Stimulated activated CD8-positive, alpha-beta memory T cell treated with anti-CD3 and anti-CD28 coated beads, Interleukin-2, amount 100 ng/mL, for 48 hours (primary cell): ENCODE measurements at regions not wholly inside any gene's neighbourhood (a gene's known extent, or its start where the extent isn't known, plus 50 kb on each side); places are given as distances from the start of the nearest gene placed in this dataset.

Source experiments
- DNase-seq, 2 donors: peaks; one replicate each; pipeline ENCODE4 v3.0.0-alpha.2; 2020; ENCODE audit warnings: low read depth in 2 of 2

GRCh38 chr4:59238212-59238611 lies 1961.9 kb upstream of the ADGRL3 start:
- DNase-seq = no peak

- DNase-seq = no peak
These were observed 1960.1 kb upstream of the ADGRL3 start for GRCh38 chr4:59240011-59240410.

DNA sequence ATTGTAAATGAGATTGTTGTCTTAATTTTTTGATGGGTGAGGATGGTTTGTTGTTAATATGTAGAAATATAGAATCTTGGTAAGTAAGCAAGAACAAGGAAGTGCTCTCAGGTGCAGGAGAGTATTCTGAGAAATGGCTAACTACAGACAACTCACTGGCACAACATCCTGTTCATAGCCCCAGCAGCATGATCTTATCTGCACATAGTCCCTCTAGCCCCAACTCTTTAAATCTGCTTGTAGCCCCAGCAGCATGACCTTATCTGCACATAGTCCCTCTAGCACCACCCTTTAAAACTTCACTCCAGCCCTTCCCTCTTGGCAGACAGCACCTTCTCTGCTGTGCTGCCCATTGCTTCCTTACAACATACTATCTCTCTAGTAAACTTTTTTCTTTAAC lies 1957.1 kb upstream of the ADGRL3 start:
- no peak for DNase-seq

GRCh38 chr4:59247032-59247431 lies 1953.1 kb upstream of the ADGRL3 start:
- no peak for DNase-seq

- no peak for DNase-seq
These were observed 1951.8 kb upstream of the ADGRL3 start for GRCh38 chr4:59248313-59248712.

DNA sequence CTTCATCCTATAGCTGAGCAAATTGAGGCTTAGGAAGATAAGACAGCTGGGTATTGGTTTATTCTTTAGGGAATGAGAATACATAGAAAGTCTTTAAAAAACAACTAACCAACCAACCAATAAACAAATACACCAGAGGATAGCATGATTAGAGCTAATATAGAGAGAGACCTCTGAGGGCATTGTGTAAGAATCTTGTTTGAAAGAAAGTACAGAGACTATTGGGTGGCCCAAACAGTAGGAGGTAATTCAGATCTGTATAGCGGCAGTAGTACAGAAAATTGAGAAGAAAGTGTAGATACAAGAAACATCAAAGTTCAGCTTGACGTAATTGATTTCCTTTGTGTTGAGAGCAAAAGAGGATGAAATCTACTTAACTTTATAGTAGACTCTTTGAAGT lies 1951.0 kb upstream of the ADGRL3 start:
- DNase-seq = no peak

DNA sequence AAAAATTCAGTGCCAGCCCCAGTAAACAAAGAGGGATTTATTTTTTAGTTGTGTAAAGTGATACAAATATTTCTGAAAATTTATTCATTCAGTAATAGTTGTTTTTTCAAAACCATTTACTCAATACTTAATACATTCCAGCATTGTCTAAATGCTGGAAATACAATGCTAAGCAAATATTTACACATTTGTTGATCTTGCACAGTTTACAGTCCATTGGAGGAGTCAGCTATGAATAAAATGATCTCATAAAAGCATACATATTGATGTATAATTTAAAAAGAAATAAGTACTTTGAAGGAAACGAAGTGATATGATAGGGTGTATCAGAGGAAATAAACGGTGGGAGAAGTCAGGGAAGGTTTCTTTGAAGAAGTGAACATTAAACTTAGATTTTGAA lies 1942.1 kb upstream of the ADGRL3 start:
- DNase-seq = no peak

DNA sequence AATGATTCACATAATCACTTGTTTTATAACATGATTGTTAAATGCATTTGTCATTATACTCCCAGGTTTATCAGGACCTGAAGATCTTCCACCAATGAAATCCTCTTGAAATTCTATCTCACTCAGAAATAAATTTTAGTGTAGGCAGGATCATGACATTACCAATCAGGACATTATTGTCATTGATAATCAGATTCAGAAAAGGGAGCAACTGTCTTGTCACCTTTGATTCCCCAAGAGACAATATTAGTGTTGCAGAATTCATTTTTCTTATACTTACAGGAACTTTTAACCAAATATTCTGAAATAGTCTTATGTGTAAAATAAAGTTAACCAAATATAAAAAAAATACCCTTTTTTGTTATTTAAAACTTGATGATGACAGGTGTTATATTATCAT lies 1892.5 kb upstream of the ADGRL3 start:
- DNase-seq = no peak

- no peak for DNase-seq
These were observed 1885.5 kb upstream of the ADGRL3 start for GRCh38 chr4:59314637-59315036.

DNA sequence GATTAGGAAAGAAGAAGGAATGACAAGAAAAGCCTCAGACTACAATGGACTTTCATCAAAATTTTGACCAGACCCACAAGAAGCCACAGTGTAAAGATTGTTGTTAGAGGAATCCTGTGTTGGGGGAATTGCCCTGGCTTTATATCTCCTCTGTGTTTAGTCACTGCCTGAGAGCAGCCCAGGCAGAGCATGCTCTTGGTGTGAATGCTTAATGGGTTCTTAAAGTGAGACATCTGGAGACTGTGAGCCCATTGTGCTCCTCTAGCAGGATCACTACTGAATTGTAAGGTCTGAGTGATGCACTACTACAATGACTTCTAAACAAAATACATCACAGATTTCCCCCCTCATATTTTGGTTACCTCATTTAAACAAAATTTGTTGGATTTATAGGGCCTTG lies 1860.5 kb upstream of the ADGRL3 start:
- no peak for DNase-seq

GRCh38 chr4:59341506-59341905 lies 1858.6 kb upstream of the ADGRL3 start:
- no peak for DNase-seq

DNA sequence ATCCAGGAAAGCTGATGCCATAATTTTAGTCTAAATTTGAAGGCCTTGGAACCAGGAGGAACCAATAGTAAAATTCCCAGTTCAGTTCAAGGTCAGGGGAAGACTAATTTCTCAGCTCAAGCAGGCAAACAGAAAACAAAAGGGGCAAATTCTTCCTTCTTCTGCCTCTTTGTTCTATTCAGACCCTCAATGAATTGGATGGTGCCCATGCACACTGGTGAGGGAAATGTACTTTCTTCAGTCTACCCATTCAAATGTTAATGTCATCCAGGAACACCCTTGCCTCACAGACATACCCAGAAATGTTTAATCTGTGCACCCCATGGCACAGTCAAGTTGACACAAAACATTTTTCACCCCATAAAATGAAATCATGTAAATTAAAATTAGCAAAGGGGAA lies 1851.2 kb upstream of the ADGRL3 start:
- no peak for DNase-seq

DNA sequence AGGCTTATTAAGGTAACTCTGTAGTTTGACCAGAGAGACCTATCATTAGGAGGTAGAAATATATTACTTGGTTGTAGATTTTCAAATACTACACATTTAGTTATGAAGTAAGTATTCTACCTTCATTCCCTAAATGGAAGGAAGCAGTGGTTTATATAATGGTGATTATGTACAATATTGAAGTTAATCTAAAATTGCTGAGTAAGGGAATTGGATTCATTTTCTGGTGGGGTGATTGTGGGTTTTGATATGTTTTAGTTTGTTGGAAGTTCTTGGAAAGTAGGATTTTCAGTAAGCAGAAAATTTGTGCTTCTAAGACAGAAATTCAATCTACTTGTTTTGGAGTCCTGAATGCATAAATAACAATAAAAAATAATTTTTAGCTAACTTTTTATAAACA lies 1830.9 kb upstream of the ADGRL3 start:
- no peak for DNase-seq

GRCh38 chr4:59374416-59374815 lies 1825.7 kb upstream of the ADGRL3 start:
- DNase-seq = no peak

DNA sequence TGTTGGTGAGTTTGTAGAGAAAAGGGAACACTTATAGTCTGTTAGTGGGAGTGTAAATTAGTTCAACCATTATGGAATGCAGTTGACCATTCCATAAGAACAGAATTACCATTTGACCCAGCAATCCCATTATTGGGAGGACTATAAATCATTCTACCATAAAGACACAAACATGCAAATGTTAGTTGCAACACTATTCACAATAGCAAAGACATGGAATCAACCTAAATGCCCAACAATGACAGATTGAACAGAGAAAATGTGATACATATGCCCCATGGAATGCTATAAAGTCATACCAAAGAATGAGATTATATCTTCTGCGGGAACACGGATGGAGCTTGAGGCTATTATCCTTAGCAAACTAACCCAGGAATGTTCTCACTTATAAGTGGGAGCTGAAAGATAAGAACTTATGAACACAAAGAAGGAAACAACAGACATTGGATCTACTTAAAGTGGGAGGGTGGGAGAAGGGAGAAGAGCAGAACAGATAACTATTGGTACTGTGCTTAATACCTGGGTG lies 1819.2 kb upstream of the ADGRL3 start:
- DNase-seq = no peak

GRCh38 chr4:59381591-59381990 lies 1818.5 kb upstream of the ADGRL3 start:
- DNase-seq = no peak

DNA sequence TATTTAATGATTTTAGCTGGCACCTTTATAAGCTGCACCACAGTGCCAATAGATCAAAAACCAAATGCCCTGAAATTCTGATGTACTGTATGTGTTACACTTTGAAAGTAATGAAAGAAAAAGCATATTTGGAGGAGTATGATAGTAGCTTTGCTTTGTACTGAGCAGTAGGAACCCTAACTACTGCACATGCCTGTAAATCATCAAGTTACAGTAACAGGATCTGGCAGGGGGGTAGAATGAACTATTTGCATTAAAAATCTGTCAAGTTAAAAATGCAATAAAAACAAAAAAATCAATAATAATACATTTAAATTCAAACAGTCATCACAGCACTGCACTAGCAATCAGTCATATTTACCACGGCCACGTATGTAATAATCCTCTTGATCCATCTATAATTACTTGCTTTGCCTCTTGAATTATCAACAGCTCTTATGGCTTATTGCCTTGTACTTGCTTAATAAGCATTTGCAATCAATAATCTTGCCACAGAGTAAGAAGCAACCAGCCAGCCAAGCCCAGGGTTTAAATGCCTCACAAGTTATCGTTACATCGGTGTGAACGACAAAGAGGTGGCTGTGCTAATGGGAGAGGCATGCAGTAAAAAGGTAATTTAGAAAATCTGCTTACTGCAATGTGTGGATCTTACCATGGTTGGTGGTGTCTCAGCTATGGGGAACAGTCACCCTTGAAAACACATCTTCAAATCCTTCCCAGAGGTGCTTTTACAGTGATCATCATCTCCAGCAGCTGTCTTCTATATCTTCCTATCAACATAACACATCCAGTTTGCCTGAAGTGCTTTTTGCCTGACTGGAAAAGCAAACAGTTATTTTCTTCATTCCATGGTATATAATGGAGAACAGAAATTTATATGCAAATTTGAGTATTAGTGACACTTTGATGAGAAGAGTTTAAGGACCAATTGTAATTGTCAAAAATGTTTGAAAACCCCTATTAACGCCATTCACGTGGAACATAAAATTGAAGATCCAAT lies 1812.1 kb upstream of the ADGRL3 start:
- no peak for DNase-seq

GRCh38 chr4:59393780-59394179 lies 1806.3 kb upstream of the ADGRL3 start:
- no peak for DNase-seq

GRCh38 chr4:59400334-59400733 lies 1799.8 kb upstream of the ADGRL3 start:
- no peak for DNase-seq

GRCh38 chr4:59409647-59410046 lies 1790.5 kb upstream of the ADGRL3 start:
- DNase-seq = no peak

- no peak for DNase-seq
These were observed 1787.4 kb upstream of the ADGRL3 start for GRCh38 chr4:59412739-59413138.

DNA sequence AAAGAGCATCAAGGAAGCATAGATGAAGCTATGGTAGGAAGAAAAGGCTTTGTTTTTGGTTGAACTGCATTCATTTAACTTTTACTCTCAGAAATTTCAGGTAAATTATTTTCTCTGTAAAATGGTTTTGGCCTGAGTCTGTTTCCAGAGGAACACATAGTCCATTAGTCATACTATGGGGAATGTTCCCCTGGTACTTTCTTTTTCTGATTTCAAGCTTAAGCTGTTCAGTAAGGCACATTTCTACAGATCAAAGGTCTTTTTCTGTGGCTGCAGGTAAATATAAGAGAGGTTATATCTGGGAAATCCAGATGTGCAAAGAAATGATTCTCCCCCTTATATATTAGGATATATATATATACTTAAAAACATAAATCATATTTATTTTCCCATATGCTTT lies 1744.4 kb upstream of the ADGRL3 start:
- DNase-seq = no peak

- no peak for DNase-seq
These were observed 1742.5 kb upstream of the ADGRL3 start for GRCh38 chr4:59457576-59457975.
